ENCODE measurements at regions not wholly inside any gene's neighbourhood (a gene's known extent, or its start where the extent isn't known, plus 50 kb on each side); places are given as distances from the start of the nearest gene placed in this dataset.

DNA sequence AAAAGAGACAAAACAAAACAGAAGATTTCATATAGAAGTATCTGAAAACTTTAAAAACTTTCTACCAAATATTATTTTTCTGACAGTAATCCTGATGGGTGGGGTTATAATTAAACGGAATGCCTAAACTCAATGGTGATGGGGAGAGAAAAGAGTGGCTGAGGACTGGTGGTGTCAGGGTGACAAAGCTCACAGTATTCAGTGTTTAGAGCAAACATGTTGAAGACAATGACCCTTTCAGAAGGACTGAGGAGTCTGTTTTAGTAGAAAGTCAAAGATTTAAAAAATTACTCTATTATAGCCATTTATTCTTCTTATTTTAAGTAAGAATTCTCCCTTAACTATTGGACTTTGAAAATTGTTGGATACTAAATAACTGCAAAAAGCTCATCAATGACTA lies 1144.0 kb downstream of the TAF11L14 start (continued):
- TF ChIP-seq, protein P1, sequence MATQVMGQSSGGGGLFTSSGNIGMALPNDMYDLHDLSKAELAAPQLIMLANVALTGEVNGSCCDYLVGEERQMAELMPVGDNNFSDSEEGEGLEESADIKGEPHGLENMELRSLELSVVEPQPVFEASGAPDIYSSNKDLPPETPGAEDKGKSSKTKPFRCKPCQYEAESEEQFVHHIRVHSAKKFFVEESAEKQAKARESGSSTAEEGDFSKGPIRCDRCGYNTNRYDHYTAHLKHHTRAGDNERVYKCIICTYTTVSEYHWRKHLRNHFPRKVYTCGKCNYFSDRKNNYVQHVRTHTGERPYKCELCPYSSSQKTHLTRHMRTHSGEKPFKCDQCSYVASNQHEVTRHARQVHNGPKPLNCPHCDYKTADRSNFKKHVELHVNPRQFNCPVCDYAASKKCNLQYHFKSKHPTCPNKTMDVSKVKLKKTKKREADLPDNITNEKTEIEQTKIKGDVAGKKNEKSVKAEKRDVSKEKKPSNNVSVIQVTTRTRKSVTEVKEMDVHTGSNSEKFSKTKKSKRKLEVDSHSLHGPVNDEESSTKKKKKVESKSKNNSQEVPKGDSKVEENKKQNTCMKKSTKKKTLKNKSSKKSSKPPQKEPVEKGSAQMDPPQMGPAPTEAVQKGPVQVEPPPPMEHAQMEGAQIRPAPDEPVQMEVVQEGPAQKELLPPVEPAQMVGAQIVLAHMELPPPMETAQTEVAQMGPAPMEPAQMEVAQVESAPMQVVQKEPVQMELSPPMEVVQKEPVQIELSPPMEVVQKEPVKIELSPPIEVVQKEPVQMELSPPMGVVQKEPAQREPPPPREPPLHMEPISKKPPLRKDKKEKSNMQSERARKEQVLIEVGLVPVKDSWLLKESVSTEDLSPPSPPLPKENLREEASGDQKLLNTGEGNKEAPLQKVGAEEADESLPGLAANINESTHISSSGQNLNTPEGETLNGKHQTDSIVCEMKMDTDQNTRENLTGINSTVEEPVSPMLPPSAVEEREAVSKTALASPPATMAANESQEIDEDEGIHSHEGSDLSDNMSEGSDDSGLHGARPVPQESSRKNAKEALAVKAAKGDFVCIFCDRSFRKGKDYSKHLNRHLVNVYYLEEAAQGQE (IDR thresholded peaks at IDR 0.05; ENCODE audit: unreplicated experiment), result no peak
- no peak for TF ChIP-seq ZNF114 (CRISPR knock-in tag; IDR thresholded peaks at IDR 0.05)

DNA sequence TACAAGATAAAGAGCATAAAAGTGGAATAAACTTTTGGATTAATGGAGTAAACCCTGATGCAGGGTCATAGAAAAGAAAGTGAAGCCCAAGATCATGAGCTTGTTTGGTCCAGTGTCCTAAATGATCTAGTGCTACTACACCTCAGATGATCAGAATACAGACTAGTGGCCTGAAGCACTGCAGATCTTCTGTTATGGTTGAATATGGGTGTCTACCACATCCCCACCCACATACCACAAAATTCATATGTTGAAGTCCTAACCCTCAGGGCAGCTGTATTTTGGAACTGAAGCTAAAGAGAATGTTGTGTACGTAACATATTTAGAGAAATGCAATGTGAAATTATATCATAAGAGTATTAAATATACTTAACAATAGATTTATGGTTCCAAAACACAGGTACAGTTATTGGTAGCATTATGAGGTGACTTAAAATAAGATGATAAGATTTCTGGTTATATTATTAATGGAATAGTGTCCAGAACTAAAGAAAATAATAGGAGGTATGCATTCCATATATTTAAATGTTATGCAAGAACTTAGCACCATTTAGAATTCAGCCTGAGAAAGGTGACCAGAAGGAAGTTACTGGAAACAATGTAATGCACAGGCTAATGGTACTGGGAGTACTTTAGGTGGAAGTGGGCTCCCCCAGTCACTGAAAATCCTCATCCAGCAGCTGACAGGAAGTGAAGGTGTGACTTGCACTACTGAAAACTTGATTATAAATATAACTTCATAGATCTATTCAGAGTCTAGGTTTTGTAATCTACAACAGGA lies 1155.1 kb downstream of the TAF11L14 start:
- H2AFZ ChIP-seq, result no peak overlapping the region
- no peak overlapping the region for H3K27ac Mint-ChIP-seq
- H3K4me3 Mint-ChIP-seq, result no peak overlapping the region
- H3K9me3 Mint-ChIP-seq, result no peaks in the 10 kb centered on the region; the same call in 2 of the 3 replicates
- no peak overlapping the region for H3K4me2 ChIP-seq
- no peak overlapping the region for H3K27ac ChIP-seq (ENCODE audit: low read depth)
- peaks cover 2% of the 10 kb centered on the region for H3K27me3 Mint-ChIP-seq (ENCODE audit: insufficient read depth, low read depth, poor library complexity)
- H4K20me1 ChIP-seq (replicated peaks; ENCODE audit: insufficient read depth), result no peaks in the 10 kb centered on the region
- no peaks in the 10 kb centered on the region for H3F3A ChIP-seq (replicated peaks; ENCODE audit: low read depth)
- peaks cover 3% of the 10 kb centered on the region; the same call in 1 of the 3 replicates for H3K36me3 Mint-ChIP-seq (ENCODE audit: low read depth)
- no peak for TF ChIP-seq EZH2phosphoT487 (IDR thresholded peaks at IDR 0.05; ENCODE audit: unreplicated experiment)
- no peak for TF ChIP-seq STAT1 (IDR thresholded peaks at IDR 0.05; ENCODE audit: unreplicated experiment)
- TF ChIP-seq, protein P2, sequence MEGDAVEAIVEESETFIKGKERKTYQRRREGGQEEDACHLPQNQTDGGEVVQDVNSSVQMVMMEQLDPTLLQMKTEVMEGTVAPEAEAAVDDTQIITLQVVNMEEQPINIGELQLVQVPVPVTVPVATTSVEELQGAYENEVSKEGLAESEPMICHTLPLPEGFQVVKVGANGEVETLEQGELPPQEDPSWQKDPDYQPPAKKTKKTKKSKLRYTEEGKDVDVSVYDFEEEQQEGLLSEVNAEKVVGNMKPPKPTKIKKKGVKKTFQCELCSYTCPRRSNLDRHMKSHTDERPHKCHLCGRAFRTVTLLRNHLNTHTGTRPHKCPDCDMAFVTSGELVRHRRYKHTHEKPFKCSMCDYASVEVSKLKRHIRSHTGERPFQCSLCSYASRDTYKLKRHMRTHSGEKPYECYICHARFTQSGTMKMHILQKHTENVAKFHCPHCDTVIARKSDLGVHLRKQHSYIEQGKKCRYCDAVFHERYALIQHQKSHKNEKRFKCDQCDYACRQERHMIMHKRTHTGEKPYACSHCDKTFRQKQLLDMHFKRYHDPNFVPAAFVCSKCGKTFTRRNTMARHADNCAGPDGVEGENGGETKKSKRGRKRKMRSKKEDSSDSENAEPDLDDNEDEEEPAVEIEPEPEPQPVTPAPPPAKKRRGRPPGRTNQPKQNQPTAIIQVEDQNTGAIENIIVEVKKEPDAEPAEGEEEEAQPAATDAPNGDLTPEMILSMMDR (conservative IDR thresholded peaks at IDR 0.05; ENCODE audit: low read depth in 2 of 2), result no peak
- TF ChIP-seq JUNB (IDR thresholded peaks at IDR 0.05; ENCODE audit: unreplicated experiment), result no peak
- TF ChIP-seq ZNF331 (CRISPR knock-in tag; IDR thresholded peaks at IDR 0.05; ENCODE audit: low read depth), result no peak
- TF ChIP-seq, protein P1 (IDR thresholded peaks at IDR 0.05; ENCODE audit: unreplicated experiment), result no peak
- H3K4me3 ChIP-seq, result no peak overlapping the region
- no peaks in the 10 kb centered on the region for H3K4me1 ChIP-seq (ENCODE audit: insufficient read depth)
- H3K36me3 ChIP-seq (ENCODE audit: insufficient read depth), result no peaks in the 10 kb centered on the region
- H3K79me2 ChIP-seq (replicated peaks; ENCODE audit: insufficient read depth), result no peaks in the 10 kb centered on the region
- H3K9me2 ChIP-seq (ENCODE audit: insufficient read depth), result 0 out of 2 replicates have a peak, but pooled peaks cover 11% of the 10 kb centered on the region
- H3K27me3 ChIP-seq (ENCODE audit: insufficient read depth), result no peaks in the 10 kb centered on the region
- DNase-seq (ENCODE audit: low spot score) (no peak), ATAC-seq (no peak)
- H3K4me1 Mint-ChIP-seq, result no peaks in the 10 kb centered on the region
